Liver (tissue), 7 donors: ENCODE measurements at regions not wholly inside any gene's neighbourhood (a gene's known extent, or its start where the extent isn't known, plus 50 kb on each side); places are given as distances from the start of the nearest gene placed in this dataset.

Experiments used
- DNase-seq: peaks from one replicate; pipeline ENCODE4 v3.0.0-alpha.2; 2017; ENCODE audit warnings: low spot score
- H3K27ac ChIP-seq, 2 donors: one replicate each; pipeline ENCODE4 v1.7.0; 2013; ENCODE audit warnings: inconsistent platforms in 2 of 2, low read length in 2 of 2, control low read depth in 1 of 2, low read depth in 1 of 2, mild to moderate bottlenecking in 1 of 2
- H3K27me3 ChIP-seq, 4 donors: one replicate each; pipeline versions ENCODE4 v1.6.1 to v1.7.0; 2013; ENCODE audit warnings: low read length in 3 of 4, inconsistent platforms in 1 of 4, mild to moderate bottlenecking in 1 of 4, moderate library complexity in 1 of 4; ENCODE audit not compliant: control insufficient read depth in 4 of 4, insufficient read depth in 4 of 4
- H3K36me3 ChIP-seq, 4 donors: one replicate each; pipeline versions ENCODE4 v1.6.1 to v1.7.0; 2013; ENCODE audit warnings: low read length in 3 of 4, mild to moderate bottlenecking in 3 of 4, low read depth in 1 of 4, moderate library complexity in 1 of 4; ENCODE audit not compliant: control insufficient read depth in 4 of 4, insufficient read depth in 3 of 4
- H3K4me1 ChIP-seq, 4 donors: one replicate each; pipeline versions ENCODE4 v1.6.1 to v1.7.0; 2013; ENCODE audit warnings: low read length in 3 of 4, mild to moderate bottlenecking in 3 of 4, moderate library complexity in 1 of 4; ENCODE audit not compliant: control insufficient read depth in 4 of 4, insufficient read depth in 4 of 4
- H3K4me3 ChIP-seq, 3 donors: one replicate each; pipeline versions ENCODE4 v1.6.1 to v1.7.0; 2013; ENCODE audit warnings: low read length in 3 of 3, control low read depth in 1 of 3, low read depth in 1 of 3, mild to moderate bottlenecking in 1 of 3
- H3K9ac ChIP-seq, 2 donors: one replicate each; pipeline ENCODE4 v1.7.0; 2013; ENCODE audit warnings: low read length in 2 of 2, mild to moderate bottlenecking in 2 of 2, moderate library complexity in 2 of 2, control low read depth in 1 of 2, low read depth in 1 of 2
- H3K9me3 ChIP-seq, 4 donors: one replicate each; pipeline versions ENCODE4 v1.6.1 to v1.7.0; 2013; ENCODE audit warnings: low read length in 3 of 4; ENCODE audit not compliant: control insufficient read depth in 4 of 4
- ATF3 ChIP-seq: IDR thresholded peaks from 2 replicates; pipeline ENCODE4 v1.6.1; 2016; ENCODE audit warnings: antibody characterized with exemption
- EGR1 ChIP-seq, 2 donors: IDR thresholded peaks; 2 replicates each; pipeline ENCODE4 v1.6.1; 2016 to 2018; ENCODE audit warnings: antibody characterized with exemption in 2 of 2, low read depth in 2 of 2
- FOXA1 ChIP-seq: IDR thresholded peaks from 2 replicates; pipeline ENCODE4 v1.6.1; 2016; ENCODE audit warnings: antibody characterized with exemption
- FOXA2 ChIP-seq: IDR thresholded peaks from 2 replicates; pipeline ENCODE4 v1.6.1; 2016; ENCODE audit warnings: antibody characterized with exemption
- GABPA ChIP-seq, 2 donors: IDR thresholded peaks in 1 of 2; conservative IDR thresholded peaks in 1 of 2; 2 replicates each; pipeline ENCODE4 v1.6.1; 2016; ENCODE audit warnings: antibody characterized with exemption in 2 of 2, mild to moderate bottlenecking in 1 of 2, moderate library complexity in 1 of 2
- HNF4A ChIP-seq, 2 donors: conservative IDR thresholded peaks; 2 replicates each; pipeline ENCODE4 v1.6.1; 2016; ENCODE audit warnings: antibody characterized with exemption in 2 of 2, mild to moderate bottlenecking in 2 of 2
- HNF4G ChIP-seq: IDR thresholded peaks from 2 replicates; pipeline ENCODE4 v1.6.1; 2016; ENCODE audit warnings: antibody characterized with exemption
- JUND ChIP-seq, 2 donors: IDR thresholded peaks; 2 replicates each; pipeline ENCODE4 v1.6.1; 2016; ENCODE audit warnings: antibody characterized with exemption in 2 of 2
- MAX ChIP-seq: IDR thresholded peaks from 2 replicates; pipeline ENCODE4 v1.6.1; 2016; ENCODE audit warnings: antibody characterized with exemption
- NR2F2 ChIP-seq: IDR thresholded peaks from 2 replicates; pipeline ENCODE4 v1.6.1; 2016; ENCODE audit warnings: antibody characterized with exemption
- RAD21 ChIP-seq, 2 donors: IDR thresholded peaks; 2 replicates each; pipeline ENCODE4 v1.6.1; 2016; ENCODE audit warnings: antibody characterized with exemption in 2 of 2, mild to moderate bottlenecking in 2 of 2
- REST ChIP-seq: IDR thresholded peaks from 2 replicates; pipeline ENCODE4 v1.6.1; 2016; ENCODE audit warnings: antibody characterized with exemption, mild to moderate bottlenecking
- RXRA ChIP-seq, 2 donors: IDR thresholded peaks; 2 replicates each; pipeline ENCODE4 v1.6.1; 2017 to 2018; ENCODE audit warnings: antibody characterized with exemption in 2 of 2, mild to moderate bottlenecking in 1 of 2
- TAF1 ChIP-seq: conservative IDR thresholded peaks from 2 replicates; pipeline ENCODE4 v1.6.1; 2016; ENCODE audit warnings: antibody characterized with exemption, mild to moderate bottlenecking
- YY1 ChIP-seq: IDR thresholded peaks from 2 replicates; pipeline ENCODE4 v1.6.1; 2016; ENCODE audit warnings: antibody characterized with exemption, mild to moderate bottlenecking
- ZBTB33 ChIP-seq: IDR thresholded peaks from 2 replicates; pipeline ENCODE4 v1.6.1; 2016; ENCODE audit warnings: antibody characterized with exemption
- WGBS: extraction: QIAGEN DNeasy Blood & Tissue Kit; methylation state at CpG from one replicate; pipeline ENCODE4 v1.1.7; 2013; 5-methylcytosine and 5-hydroxymethylcytosine counted together
- donor health status: healthy.
- donor health status: healthy.
- donor health status: healthy.
- donor health status: healthy.

GRCh38 chr20:58153121-58153520, 75.3 kb downstream of the ANKRD60 start:
- Histone ChIP-seq H3K4me1 (no peaks in the 10 kb centered on the region), H3K9ac (no peak overlapping the region), H3K27ac (no peak overlapping the region), H3K36me3 (no peaks in the 10 kb centered on the region), H3K9me3 (no peaks in the 10 kb centered on the region), H3K4me3 (no peak overlapping the region), H3K27me3 (peaks cover 0 to 10% (median 1%) of the 10 kb centered on the region in 4 donors)
- 50% methylated on average over 11 of the region's 11 CpGs for WGBS
- no peak for DNase-seq
- TF ChIP-seq JUND (IDR thresholded peaks at IDR 0.05), result no peak
- TF ChIP-seq NR2F2, result no peak
- no peak for TF ChIP-seq HNF4A (conservative IDR thresholded peaks at IDR 0.05)
- no peak for TF ChIP-seq YY1
- TF ChIP-seq FOXA1, result no peak

GRCh38 chr20:58150772-58151171, 77.7 kb downstream of the ANKRD60 start:
- no peak for DNase-seq
- no peaks in the 10 kb centered on the region for H3K4me1 ChIP-seq
- TF ChIP-seq YY1, result no peak
- TF ChIP-seq EGR1 (IDR thresholded peaks at IDR 0.05; ENCODE audit: low read depth in 2 of 2), result no peak
- TF ChIP-seq MAX, result no peak
- TF ChIP-seq REST, result no peak
- no peak for TF ChIP-seq TAF1
- no peak for TF ChIP-seq ATF3
- TF ChIP-seq RAD21 (IDR thresholded peaks at IDR 0.05), result no peak
- H3K27ac ChIP-seq, result no peak overlapping the region
- H3K9ac ChIP-seq, result no peak overlapping the region
- H3K27me3 ChIP-seq, result peaks cover 0 to 10% (median 1%) of the 10 kb centered on the region in 4 donors
- no peak overlapping the region for H3K4me3 ChIP-seq
- WGBS, result 13% methylated on average over 31 of the region's 31 CpGs
- H3K36me3 ChIP-seq, result no peaks in the 10 kb centered on the region
- peaks cover 0 to 2% (median 0%) of the 10 kb centered on the region in 4 donors for H3K9me3 ChIP-seq

- Histone ChIP-seq H3K27ac (no peak overlapping the region), H3K4me3 (no peak overlapping the region), H3K9ac (no peak overlapping the region), H3K4me1 (no peaks in the 10 kb centered on the region), H3K9me3 (peaks cover 0 to 2% (median 0%) of the 10 kb centered on the region in 4 donors), H3K36me3 (no peaks in the 10 kb centered on the region), H3K27me3 (peaks cover 0 to 10% (median 1%) of the 10 kb centered on the region in 4 donors)
- 65% methylated on average over 5 of the region's 5 CpGs for WGBS
- TF ChIP-seq RXRA (IDR thresholded peaks at IDR 0.05), result no peak
- no peak for TF ChIP-seq ATF3
- no peak for TF ChIP-seq GABPA (IDR thresholded peaks at IDR 0.05 in 1 of 2, conservative IDR thresholded peaks at IDR 0.05 in 1 of 2)
- TF ChIP-seq NR2F2, result no peak
- TF ChIP-seq MAX, result no peak
- TF ChIP-seq EGR1 (IDR thresholded peaks at IDR 0.05; ENCODE audit: low read depth in 2 of 2), result no peak
- TF ChIP-seq FOXA2, result no peak
- TF ChIP-seq REST, result no peak
- no peak for TF ChIP-seq RAD21 (IDR thresholded peaks at IDR 0.05)
- TF ChIP-seq ZBTB33, result no peak
- no peak for TF ChIP-seq HNF4G
- no peak for TF ChIP-seq FOXA1
- no peak for TF ChIP-seq JUND (IDR thresholded peaks at IDR 0.05)
- no peak for DNase-seq
Observed at GRCh38 chr20:58149437-58150091, 78.9 kb downstream of the ANKRD60 start.
